Activated naive CD4-positive, alpha-beta T cell treated with anti-CD3 and anti-CD28 coated beads, Interleukin-2, amount 50 U/mL, for 16 hours (primary cell): ENCODE measurements at regions not wholly inside any gene's neighbourhood (a gene's known extent, or its start where the extent isn't known, plus 50 kb on each side); places are given as distances from the start of the nearest gene placed in this dataset.
A peak's percentile ranks its signal among the peaks of the same experiment; 100 is the strongest.
"Not testable (repeated sequence)": the region's sequence is repeated elsewhere in the genome, so short reads cannot be mapped to it uniquely, and the experiment has no call there.

ENCODE experiments used
- DNase-seq: peaks from one replicate; pipeline ENCODE4 v3.0.0-alpha.2; 2020

DNA sequence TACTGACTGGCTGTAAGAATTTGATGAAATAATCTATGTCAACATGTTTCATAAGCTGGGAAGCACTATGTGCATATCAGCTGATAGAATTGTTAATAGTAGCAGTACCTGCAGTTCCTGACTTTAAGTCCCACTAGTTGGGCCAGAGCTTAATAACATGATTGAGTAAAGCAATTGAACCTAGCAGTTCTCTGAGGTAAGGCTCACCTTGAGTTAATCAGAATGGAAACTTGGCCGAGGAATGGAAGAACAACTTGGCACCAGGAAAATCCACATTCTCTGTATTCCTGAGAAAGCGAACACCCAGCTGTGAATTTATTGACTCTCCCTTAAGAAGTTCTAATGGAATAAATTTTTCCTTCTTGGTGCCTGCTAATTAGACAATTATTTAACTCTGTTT is 262.6 kb downstream of the IGSF11 start:
- DNase-seq, result no peak

DNA sequence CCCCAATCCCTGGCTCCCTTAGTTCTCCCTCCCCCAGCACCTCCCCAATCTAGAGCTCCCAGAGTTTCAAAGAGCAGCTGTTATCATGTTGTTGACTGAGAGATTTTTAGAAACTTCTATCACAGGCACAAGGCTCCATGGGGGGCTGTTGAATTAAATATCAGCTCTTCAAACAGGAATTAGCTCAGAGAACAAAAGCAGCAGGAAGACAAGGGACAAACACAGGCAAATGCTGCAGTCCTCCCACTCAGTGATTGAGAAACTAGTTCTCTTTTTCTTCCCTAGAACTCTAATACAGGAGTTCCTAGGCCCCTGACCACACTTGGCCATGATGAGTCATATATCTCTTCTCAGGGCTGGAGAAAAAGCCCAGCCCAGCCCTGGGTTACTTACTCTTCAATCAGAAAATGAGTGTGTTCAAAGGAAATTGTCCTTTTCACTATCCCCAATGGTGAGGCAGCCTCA is 262.1 kb downstream of the IGSF11 start:
- DNase-seq, result no peak

DNA sequence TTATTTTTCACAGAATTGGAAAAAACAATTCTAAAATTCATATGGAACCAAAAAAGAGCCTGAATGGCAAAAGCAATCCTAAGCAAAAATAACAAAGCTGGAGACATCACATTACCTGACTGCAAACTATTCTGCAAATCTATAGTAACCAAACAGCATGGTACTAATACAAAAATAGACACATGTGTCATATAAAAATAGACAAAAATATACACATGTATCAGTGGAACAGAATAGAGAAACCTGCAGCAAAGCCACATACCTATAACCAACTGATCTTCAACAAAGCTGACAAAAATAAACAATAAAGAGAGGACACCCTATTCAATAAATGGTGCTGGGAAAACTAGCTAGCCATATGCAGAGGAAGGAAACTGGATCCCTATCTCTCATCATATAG is 259.6 kb downstream of the IGSF11 start:
- DNase-seq, result no peak

DNA sequence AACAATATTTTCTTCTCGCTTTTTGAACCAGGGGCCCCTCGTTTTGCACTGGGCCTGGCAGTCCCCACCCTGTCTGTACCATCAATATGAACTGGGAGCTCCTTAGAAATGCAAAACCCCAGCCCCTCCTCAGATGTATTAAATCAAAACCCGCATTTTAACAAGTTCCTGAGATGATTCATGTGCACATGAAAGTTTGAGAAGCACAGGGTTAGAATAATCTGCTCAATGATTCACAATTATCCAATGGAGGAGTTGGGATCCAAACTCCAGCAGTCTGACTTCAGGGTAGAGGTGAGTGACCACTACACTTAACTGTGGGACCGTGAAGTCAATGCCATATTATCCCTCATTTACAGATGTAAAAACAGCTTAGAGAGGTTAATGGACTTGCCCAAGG is 256.4 kb downstream of the IGSF11 start:
- DNase-seq, result no peak

DNA sequence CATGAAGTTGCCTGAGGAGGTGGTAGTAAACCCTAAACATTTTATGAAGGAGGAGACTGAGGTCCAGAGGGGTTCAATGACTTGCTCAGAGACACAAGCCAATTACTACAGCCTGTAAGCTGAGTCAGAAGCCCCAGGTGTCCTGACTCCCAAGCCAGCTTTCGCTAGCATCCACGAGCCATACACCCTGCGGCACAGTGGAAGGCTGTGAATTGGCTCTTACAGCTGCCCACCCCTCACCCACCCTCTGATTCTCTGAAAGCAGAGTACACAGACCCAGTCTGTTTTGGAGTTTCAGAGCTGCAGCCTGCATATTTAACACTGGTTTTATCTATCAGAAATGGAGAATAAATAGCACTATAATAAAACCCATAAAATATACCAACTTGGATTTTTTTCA is 253.4 kb downstream of the IGSF11 start:
- no peak for DNase-seq

DNA sequence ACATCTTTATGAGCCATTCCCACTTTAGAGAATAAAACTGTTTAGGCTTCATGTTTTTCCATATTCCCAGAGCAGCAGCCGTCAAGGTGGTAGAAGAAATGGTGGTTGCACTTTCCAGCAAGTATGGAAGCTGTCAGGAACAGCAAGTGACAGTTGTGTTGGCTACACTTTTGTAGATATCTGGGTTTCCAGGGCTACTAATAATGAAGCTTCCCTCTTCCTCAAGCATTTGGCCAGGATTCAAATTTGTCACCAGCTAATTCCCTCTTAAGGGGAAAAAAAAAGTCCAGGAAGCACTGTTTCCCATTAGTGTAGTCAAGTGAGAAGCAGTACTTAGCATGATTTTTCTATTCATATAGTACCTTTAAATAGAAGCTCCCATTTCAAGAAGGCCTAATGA is 252.8 kb downstream of the IGSF11 start:
- no peak for DNase-seq

DNA sequence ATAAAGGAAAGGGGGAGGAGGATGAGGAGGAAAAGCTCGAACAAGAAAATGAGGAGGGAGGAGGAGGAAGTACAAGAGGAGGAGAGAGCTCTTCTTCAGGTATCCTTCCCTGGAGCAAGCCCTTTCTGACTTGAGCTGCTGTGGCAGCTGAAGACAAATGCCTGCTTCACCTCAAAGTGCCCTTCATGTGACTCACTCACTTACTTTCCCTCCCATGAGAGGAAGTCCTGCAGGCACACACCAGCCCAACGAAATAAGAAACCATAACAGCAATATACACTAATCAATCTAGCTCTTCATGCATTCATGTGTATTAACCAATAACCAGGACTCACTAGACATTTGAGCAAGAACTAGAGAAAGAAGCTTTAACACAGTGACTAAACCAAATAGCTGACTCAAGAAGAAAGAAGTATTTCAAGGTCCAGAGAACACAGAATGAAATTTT is 251.9 kb downstream of the IGSF11 start:
- no peak for DNase-seq

DNA sequence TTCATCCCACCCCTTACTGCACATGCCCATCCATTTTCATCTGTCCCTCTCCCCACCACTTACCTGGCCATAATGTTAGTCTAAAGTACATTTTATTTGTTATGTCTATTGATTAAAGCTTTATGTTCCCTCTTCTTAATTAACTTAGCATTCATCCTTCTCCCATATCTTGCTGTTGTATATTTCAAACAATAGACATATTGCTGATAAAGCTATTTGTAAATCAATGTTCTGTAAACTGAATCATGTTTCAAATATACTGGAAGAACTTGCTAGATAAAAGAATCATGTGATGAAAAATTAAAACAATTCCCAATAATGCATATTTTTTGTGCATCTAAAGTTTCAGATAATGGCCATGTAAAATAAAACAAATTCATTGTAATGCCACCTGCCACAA is 249.2 kb downstream of the IGSF11 start:
- no peak for DNase-seq

DNA sequence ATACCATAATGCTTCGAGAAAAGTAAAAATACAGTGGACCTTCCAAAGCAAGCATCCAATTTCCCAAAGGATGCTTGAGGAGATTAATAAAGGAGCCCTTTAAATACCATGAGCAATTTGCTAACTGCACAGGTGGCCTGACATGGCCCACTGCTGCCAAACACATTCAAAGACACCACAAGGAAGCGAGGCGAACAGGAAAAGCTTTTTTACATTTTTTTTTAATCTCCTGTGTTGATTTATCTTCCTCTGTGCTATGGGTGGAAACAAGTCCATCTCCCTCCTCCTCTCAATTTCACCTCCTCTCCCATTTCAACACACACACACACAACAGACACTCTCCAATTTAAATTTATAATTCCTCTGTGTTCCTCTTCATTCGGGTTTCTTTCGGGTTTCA is 243.4 kb downstream of the IGSF11 start:
- no peak for DNase-seq

DNA sequence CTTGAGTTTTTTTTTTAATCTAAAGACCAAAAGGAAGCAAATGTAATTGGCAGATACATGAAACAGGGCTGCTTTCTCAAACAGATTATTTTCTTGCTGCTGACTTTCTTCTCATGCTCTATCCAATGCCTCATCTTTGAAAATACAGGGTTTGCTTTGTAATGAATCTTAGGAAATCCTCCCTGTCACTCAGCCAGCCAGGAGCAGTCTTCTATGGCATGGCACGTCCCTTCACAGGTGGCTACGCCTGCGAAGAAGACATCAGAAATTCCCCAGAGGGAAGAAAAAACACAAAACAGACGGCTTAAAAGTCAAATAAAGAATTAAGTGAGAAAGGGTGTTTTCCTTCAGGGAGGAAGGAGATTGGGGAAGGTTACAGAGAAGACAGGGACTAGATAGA is 242.5 kb downstream of the IGSF11 start:
- no peak for DNase-seq

DNA sequence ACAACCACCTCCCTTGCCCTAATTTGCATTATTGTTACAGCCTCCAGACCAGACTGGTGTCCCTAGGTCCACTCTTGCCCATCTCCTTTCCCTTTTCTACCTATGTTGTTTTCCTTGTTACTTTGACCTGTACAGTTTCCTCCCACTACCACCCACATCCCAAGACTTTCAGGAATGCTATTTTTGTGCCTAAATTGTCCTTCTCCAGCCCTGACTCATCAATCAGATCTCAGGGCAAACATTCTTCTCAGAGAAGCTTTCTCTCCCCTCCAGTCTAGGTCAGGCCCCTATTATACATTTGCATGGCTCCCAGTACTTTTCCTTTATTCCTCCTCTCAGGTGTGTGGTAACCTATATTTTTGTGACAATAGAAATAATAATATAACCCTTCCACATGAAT is 241.5 kb downstream of the IGSF11 start:
- DNase-seq, result no peak

DNA sequence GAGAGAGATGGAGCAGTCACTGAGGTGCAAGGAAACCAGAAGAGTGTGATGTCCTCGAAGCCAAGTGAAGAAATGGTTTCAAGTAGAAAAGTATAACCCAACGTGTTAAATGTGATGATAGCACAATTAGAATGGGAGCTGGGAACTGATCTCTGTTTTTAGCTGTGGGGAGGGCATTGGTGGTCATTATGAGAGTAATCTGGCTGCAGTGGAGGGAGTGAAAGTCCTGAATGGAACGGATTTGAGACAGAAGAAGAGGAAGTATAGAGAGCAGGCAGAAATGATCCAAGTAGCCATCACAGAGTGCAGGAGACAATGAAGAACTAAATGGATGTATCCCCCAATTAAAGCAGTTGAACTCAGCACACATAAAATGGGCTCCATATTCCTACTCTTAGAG is 235.3 kb downstream of the IGSF11 start:
- no peak for DNase-seq

DNA sequence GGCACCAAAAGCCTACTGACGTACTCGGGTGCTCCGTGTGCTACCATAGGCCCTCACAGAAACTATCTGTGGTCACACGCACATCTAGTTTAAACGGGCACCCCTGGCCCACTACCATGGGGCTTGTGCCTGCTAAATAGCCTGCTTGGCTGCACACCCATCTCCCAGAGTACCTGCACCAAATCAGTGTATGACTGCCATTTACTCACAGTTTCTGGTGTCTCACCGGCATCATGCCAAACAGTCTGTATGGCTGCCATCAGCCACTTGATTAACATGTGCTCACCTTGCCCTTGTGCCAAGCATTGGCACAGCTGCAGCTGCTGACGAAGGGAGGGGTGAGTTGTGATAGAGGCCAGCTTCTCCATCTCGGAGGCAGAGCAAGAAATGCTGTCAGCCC is 232.7 kb downstream of the IGSF11 start:
- DNase-seq, result no peak

DNA sequence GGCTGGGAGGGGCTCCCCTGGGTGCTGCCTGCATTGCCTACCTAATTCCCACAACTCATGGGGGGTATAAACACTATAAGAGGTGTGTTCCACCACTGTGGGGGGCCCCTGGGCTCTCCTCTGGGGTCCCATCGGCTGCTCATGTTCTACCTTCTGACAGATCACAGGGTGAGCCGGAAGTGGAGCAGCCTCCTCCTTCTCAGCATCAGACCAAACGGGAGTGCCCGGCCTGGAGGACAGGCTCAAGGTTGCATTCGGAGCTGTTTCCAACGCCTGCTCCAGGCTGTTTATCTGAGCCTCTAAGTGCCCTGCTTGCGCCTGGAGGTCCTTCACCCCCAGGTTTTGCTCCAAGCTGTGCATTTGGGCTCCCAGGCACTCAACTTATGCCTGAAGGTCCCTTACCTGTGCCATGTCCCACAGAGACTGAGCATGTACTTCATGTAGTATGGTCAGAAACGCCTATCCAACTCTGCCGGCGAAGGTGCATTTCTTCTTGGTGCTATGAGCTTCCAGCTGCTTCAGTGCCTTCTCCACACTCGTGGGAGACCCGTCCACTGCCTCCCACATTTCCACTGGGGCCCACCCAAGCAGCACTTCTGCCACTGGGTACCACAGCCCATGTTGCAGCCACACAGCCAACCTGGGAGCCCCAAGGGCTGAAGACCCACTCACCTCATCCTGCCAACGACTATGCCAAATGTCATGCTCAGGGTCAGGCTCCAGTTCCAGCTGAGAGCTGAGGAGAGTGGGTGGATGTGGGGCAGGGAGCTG is 232.1 kb downstream of the IGSF11 start:
- no peak for DNase-seq

DNA sequence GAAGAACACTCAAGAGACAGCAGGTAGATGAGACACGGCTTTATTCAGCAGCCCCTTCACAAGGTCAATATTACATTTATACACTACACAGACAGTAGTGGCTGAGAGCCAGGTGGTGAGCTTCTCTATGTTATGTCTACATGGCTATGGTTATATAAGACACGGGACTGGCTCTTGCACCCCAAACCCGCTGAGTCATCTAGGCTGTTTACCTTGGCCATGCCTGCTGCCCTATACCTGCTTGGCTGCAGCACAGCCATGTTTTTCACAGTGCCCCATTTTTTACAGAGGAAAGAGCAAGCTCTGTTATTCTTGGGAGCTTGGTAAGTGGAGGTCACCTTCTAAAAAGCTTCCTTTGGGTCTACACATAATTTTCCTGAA is 231.6 kb downstream of the IGSF11 start:
- no peak for DNase-seq

DNA sequence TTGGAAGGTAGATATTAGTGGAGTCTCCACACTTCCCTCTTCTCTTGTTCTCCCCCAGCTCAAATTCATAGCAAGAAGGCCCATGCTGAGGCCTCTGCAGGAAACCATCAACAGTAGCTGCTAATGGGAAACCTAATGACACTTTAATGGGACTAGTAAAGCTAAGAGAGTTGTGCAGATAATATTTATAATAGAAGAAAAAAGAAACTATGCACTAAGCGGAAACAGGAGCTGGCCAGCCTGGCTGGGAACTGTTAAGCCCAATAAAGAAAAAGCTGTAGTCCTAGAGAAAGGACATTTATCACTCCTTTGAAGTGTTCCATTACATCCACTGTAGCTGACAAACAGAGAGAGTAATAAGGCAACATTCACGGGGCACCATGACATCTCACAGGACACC is 229.6 kb downstream of the IGSF11 start:
- DNase-seq, result no peak

DNA sequence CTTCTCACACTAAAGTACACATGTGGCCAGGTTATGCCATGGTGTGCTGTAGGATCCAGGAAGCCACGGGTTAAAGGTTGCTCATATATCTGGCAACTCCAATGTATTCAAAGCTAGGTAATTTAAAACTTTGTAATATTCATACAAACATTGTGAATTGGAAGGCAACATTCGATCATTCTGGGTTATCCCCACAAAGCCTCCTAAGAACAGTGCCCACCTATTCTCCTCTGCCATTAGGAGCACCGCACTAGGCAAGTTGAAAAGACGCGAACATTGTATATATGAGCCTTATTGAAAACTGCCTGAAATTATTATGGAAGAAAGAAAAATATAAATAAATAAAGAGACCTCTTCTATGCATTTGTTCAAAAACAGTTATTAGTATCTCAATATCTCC is 228.2 kb downstream of the IGSF11 start:
- no peak for DNase-seq

DNA sequence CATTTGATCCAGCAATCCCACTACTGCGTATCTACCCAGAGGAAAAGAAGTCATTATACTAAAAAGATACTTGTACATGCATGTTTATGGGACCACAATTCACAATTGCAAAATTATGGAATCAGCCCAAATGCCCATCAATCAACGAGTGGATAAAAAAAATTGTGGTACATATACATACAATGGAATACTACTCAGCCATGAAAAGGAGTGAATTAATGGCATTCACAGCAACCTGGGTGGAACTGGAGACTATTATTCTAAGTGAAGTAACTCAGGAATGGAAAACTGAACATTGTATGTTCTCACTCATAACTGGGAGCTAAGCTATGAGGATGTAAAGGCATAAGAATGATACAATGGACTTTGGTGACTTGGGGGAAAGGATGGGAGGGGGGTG is 227.3 kb downstream of the IGSF11 start:
- DNase-seq, result not testable (repeated sequence)

DNA sequence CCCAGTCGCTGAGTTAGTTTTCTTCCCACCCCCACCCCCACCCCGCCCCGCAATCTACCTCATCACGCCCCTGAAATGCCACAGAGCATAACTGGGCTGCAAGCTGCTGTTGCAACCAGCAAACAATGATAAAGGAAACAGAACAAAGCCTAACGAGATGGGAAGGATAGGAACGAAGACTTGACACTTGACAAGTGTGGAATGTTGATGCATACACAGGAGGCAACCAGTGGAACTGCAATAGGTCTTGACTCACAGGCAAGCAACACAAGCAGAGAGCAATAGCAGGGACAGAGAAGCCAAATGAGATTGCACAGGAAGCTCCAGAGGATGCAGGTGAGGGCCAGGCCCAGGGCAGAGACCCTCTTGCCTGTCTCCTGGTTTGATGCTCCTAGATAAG is 225.9 kb downstream of the IGSF11 start:
- no peak for DNase-seq

DNA sequence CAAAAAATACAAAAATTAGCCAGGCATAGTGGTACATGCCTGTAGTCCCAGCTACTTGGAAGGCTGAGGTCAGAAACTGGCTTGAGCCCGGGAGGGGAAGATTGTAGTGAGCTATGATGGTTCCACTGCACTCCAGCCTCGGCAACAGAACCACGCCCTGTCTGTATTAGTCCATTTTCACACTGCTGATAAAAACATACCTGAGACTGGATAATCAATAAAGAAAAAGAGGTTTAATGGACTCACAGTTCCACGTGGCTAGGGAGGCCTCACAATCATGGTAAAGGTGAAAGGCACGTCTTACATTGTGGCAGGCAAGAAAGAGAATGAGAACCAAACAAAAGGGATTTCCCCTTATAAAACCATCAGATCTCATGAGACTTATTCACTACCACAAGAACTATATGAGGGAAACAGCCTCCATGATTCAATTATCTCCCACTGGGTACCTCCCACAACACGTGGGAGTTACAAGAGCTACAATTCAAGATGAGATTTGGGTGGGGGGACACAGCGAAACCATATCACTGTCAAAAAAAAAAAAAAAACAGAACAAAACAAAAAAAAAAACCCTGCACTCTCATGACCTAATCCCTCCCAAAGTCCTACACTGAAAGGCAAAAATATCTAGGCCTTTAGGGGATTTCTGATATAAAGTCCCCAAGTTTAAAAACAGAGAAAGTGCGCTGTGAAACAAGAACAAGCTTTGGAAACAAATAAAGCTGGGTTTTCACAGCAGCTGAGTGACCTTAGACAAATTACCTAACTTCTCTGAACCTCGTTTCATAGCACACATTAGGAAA is 224.7 kb downstream of the IGSF11 start:
- no peak for DNase-seq

DNA sequence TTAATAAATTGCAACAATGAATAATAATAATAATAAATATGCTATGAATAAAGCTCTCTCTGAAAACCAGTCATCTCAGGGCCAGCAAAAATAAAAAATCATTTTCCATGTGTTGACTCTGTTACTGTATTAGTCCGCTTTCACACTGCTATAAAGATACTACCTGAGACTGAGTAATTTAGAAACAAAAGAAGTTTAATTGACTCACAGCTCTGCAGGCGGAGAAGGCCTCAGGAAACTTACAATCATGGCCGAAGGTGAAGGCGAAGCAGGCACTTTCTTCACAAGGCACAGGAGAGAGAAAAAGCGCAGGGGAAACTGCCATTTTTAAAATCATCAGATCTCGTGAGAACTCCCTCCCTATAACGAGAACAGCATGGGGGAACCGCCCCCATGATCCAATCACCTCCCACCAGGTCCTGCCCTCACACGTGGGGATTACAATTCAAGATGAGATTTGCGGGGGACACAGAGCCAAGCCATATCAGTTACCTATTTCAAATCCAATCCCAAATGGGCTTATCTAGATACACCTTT is 224.1 kb downstream of the IGSF11 start:
- DNase-seq, result no peak

DNA sequence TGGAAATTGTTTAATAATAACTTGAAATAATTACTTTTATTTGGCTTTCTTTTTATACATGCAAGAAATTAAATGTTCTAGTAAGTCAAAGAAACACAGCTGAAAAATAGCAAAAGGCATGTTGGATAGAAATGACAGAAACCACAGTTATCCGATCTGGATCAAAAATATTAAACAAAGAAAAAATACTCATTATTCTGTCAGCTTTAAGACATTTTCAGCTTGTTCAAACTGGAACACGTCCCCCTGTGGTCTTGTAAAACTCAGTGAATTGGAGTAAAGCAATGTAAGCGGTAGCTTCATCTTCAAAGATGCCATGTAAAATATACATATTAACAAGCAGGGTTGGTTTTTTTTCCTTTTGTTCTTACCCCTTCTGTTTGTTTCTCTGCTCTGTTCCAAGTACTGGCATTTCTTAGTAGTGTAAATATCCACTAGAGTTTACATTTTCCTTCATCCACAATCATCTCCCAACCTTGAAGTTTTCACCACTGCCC is 223.4 kb downstream of the IGSF11 start:
- DNase-seq, result no peak

DNA sequence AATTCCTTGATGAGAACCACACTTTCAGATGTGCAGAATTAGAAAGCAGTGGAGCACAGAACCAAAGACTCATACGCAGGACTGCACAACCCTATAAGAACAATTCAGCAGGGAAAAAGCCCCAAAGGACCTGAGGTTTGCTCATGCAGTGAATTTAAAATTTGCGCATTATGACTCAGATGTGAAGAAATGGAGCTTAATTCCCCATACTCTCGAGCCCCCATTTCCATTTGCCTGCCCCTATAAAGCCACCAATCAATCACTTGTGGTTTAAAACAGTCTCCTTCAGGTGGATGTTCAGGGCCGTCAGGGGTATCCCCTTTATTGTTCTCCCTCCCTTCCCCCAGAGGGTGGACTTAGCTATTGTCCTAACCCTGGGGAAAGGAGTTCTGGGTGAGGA is 221.2 kb downstream of the IGSF11 start:
- DNase-seq, result no peak

DNA sequence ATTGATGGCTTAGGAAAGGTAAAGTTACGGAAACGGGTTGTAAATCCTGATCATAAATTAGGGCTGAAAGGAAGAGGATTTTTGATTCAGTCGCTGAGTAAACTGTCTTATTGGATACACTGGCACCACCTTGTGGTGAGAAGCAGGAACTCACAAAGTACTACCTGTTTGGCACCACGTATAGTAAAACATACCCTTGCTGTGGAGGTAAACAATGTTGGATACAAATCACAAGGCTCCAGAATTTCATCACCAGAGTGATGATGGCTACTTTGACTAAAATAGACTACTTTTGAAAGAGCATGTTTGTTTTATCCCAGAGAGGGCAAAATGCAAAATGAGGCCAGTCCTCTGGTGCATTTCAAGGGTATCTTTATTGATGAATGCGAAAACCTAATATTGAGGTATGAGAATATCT is 216.9 kb downstream of the IGSF11 start:
- DNase-seq, result peak; percentile 24
